Stimulated activated naive CD8-positive, alpha-beta T cell treated with anti-CD3 and anti-CD28 coated beads, Interleukin-15, amount 100 ng/mL, for 72 hours (primary cell): ENCODE measurements at regions not wholly inside any gene's neighbourhood (a gene's known extent, or its start where the extent isn't known, plus 50 kb on each side); places are given as distances from the start of the nearest gene placed in this dataset.

Experiments used
- ATAC-seq: fragments of 150-1000 bp; cut with Tn5 transposase; 2 replicates; pipeline ENCODE4 v1.10.0; 2021; ENCODE audit warnings: mild to moderate bottlenecking, moderate library complexity
- DNase-seq, 2 donors: peaks; one replicate each; pipeline ENCODE4 v3.0.0; 2021 to 2022
- H3K27ac Mint-ChIP-seq, 2 donors: one replicate each; pipeline ENCODE4 v1.8.0; 2022; ENCODE audit warnings: mild to moderate bottlenecking in 2 of 2, mixed read lengths in 2 of 2, moderate library complexity in 2 of 2
- H3K27me3 Mint-ChIP-seq: one replicate; pipeline ENCODE4 v1.8.0; 2022; ENCODE audit warnings: mixed read lengths
- H3K4me1 Mint-ChIP-seq: one replicate; pipeline ENCODE4 v1.8.0; 2022; ENCODE audit warnings: mild to moderate bottlenecking, mixed read lengths
- H3K4me3 Mint-ChIP-seq, 2 donors: one replicate each; pipeline ENCODE4 v1.8.0; 2022; ENCODE audit warnings: mild to moderate bottlenecking in 2 of 2, mixed read lengths in 2 of 2, moderate library complexity in 1 of 2
- H3K9me3 Mint-ChIP-seq, 2 donors: one replicate each; pipeline ENCODE4 v1.8.0; 2022; ENCODE audit warnings: mixed read lengths in 2 of 2

GRCh38 chr5:91652678-91653077, 269.6 kb upstream of the ARRDC3 start:
- Mint-ChIP-seq H3K9me3 (peaks cover 18 to 37% of the 10 kb centered on the region in 2 donors), H3K27me3 (peaks cover 9% of the 10 kb centered on the region), H3K4me1 (no peaks in the 10 kb centered on the region), H3K27ac (no peak overlapping the region), H3K4me3 (no peak overlapping the region)
- DNase-seq: no peak
- no peak for ATAC-seq

DNA sequence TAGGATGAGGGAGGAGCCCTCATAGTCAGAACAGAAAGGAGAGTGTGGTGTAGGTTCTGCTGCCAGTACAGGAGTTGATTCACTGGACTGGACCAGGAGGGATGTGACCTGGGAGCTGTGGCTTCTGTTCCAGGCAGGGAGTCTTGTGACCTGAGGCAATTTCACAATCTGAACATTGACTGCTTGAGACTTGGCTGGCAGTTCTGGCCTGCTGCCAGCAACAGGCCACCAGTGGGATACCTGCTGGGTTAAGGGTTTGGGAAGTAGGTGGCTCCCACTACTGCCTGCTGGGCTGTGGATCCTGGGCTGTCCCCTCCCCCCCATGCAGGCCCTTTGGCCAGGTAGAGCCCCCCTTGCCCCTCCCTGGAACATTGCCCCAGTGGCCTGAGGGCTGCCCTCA, 268.6 kb upstream of the ARRDC3 start:
- DNase-seq: no peak
- Mint-ChIP-seq H3K4me1 (no peaks in the 10 kb centered on the region), H3K4me3 (no peak overlapping the region), H3K27me3 (peaks cover 9% of the 10 kb centered on the region), H3K9me3 (peaks cover 9 to 29% of the 10 kb centered on the region in 2 donors), H3K27ac (no peak overlapping the region)
- ATAC-seq: no peak

- Mint-ChIP-seq H3K4me3 (no peak overlapping the region), H3K27ac (no peak overlapping the region), H3K9me3 (no peaks in the 10 kb centered on the region), H3K27me3 (peaks cover 9% of the 10 kb centered on the region), H3K4me1 (no peaks in the 10 kb centered on the region)
- DNase-seq (no peak), ATAC-seq (peak; percentile 35)
Measured at GRCh38 chr5:91645347-91645746, 262.2 kb upstream of the ARRDC3 start.

DNA sequence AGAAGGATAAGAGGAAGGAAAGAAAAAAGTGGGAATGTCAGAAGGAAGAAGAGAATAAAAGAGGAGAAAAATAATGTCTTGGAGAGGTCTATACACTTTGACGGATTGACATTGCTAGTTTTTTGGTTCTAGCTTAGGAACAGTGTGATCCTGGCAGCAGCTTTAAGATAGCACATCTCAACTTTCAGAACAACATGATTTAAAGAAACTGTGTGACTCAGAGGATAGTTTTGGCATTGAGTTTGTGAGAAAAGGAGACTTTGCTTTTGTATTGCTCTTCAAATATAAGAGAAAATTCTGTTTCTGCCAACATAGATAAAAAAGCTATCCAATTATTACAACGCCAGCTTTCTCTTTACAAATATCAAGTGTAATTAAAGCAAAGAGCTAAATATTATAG, 260.7 kb upstream of the ARRDC3 start:
- Mint-ChIP-seq H3K27me3 (peaks cover 1% of the 10 kb centered on the region), H3K27ac (no peak overlapping the region), H3K4me1 (no peaks in the 10 kb centered on the region), H3K9me3 (no peaks in the 10 kb centered on the region), H3K4me3 (no peak overlapping the region)
- no peak for ATAC-seq
- no peak for DNase-seq

DNA sequence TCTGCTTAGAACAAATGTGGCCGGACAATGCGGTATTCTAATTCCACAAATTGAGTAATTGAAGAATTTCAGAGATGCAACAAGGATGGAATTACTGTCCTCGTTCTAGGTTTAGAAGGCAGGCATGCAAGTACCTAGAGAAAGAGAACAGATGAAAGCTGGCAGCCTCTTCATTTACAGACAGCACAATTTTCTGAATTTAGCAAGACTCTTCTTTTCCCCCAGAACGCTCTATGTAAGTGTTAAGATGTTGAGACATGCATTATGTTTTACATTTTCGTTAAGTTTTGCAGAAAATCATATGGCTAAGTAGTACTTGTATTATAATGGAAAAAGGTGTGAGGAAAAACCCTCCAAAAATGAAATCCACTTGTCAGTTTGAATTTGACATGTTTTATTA, 259.5 kb upstream of the ARRDC3 start:
- Mint-ChIP-seq H3K4me1 (no peaks in the 10 kb centered on the region), H3K4me3 (no peak overlapping the region), H3K27ac (no peak overlapping the region), H3K9me3 (no peaks in the 10 kb centered on the region), H3K27me3 (no peaks in the 10 kb centered on the region)
- ATAC-seq (no peak), DNase-seq (no peak)

DNA sequence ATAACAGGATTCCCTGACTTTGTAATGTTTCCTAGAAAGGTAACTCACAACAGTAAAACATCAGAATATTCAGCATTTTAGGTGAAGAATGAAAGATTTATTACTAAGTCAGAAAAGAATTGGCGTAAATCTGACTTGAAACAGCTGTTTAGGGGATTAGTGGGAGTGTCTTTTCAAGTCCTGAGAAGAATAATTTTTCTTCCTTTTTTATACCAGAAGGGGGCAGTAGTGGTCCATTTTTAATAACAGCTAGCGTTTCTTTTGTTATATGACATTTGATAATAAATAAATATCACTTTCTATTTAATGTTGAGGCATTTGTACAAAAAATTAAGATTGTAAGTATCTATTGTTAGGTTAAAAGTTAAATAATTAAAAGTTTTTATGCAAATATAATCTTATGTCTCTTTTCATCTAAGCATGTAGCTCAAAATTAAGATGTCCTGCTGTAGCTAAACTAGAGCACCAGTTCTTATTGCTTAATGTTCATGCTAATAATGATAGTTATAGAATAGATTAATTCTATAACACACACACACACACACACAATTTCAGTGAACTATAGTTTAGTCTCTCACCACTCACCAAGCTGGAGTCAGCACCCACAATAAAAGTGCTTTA, 258.7 kb upstream of the ARRDC3 start:
- DNase-seq (no peak), ATAC-seq (no peak)
- no peaks in the 10 kb centered on the region for H3K9me3 Mint-ChIP-seq
- no peak overlapping the region for H3K4me3 Mint-ChIP-seq
- H3K27ac Mint-ChIP-seq: no peak overlapping the region
- no peaks in the 10 kb centered on the region for H3K4me1 Mint-ChIP-seq
- no peaks in the 10 kb centered on the region for H3K27me3 Mint-ChIP-seq

- Mint-ChIP-seq H3K4me1 (no peaks in the 10 kb centered on the region), H3K4me3 (no peak overlapping the region), H3K9me3 (no peaks in the 10 kb centered on the region), H3K27ac (no peak overlapping the region), H3K27me3 (no peaks in the 10 kb centered on the region)
- no peak for ATAC-seq
- no peak for DNase-seq
Measured at GRCh38 chr5:91639744-91640143, 256.6 kb upstream of the ARRDC3 start.

GRCh38 chr5:91638010-91638409, 254.9 kb upstream of the ARRDC3 start:
- H3K27me3 Mint-ChIP-seq: no peaks in the 10 kb centered on the region
- no peaks in the 10 kb centered on the region for H3K9me3 Mint-ChIP-seq
- H3K4me1 Mint-ChIP-seq: no peaks in the 10 kb centered on the region
- H3K4me3 Mint-ChIP-seq: no peak overlapping the region
- no peak overlapping the region for H3K27ac Mint-ChIP-seq
- DNase-seq (no peak), ATAC-seq (no peak)

GRCh38 chr5:91635950-91636734, 253.0 kb upstream of the ARRDC3 start:
- Mint-ChIP-seq H3K27ac (no peak overlapping the region), H3K4me1 (no peaks in the 10 kb centered on the region), H3K9me3 (no peaks in the 10 kb centered on the region), H3K4me3 (no peak overlapping the region), H3K27me3 (no peaks in the 10 kb centered on the region)
- ATAC-seq (no peak), DNase-seq (no peak)

DNA sequence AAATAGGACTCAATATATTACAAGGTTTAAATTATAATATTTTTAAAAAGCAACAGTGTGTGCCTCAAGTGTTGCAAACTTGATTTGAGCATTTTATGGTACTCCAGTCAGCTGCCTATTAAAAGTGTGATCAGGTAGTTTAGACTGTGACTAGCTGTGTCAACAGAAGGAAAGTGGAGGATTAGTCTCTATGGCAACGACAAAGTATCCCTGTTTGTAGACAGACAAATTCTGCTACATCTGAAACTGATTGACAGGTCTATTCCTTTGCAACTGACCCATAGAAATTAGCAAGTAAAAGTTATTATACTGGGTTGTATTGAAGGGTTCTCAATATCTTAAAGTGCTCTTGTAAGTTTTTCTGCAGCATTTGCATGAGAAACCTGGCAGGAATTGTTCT, 249.8 kb upstream of the ARRDC3 start:
- no peaks in the 10 kb centered on the region for H3K27me3 Mint-ChIP-seq
- ATAC-seq: no peak
- no peak overlapping the region for H3K27ac Mint-ChIP-seq

GRCh38 chr5:91611746-91612145, 228.6 kb upstream of the ARRDC3 start:
- DNase-seq: no peak

More for the DNA sequence above, 249.8 kb upstream of the ARRDC3 start:
- Mint-ChIP-seq H3K9me3 (no peaks in the 10 kb centered on the region), H3K4me3 (no peak overlapping the region), H3K4me1 (no peaks in the 10 kb centered on the region)
- DNase-seq: no peak

DNA sequence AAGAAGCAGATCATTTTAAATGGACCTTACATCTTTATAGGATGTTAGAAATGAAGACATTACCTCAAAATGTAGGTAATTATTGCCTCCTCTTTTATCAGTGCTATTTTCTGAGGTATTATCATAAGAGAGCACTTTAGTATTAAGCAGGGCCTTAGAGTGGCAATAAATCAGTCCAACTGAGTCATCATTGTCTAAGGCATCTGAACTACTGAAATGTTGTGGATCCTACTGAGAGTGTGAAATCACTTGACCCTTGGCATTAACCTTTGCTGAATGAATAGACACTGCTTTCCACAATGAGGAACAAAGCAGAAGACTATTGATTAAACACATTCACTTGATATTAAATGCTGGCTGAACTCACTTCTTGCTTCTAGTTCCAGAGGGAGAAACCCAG, 224.6 kb upstream of the ARRDC3 start:
- Mint-ChIP-seq H3K27me3 (no peaks in the 10 kb centered on the region), H3K9me3 (no peaks in the 10 kb centered on the region), H3K4me1 (no peaks in the 10 kb centered on the region), H3K27ac (no peak overlapping the region), H3K4me3 (no peak overlapping the region)
- no peak for DNase-seq
- ATAC-seq: no peak

More at GRCh38 chr5:91611746-91612145, 228.6 kb upstream of the ARRDC3 start:
- Mint-ChIP-seq H3K27ac (no peak overlapping the region), H3K27me3 (no peaks in the 10 kb centered on the region), H3K4me1 (no peaks in the 10 kb centered on the region), H3K9me3 (peaks cover 0 to 12% of the 10 kb centered on the region in 2 donors), H3K4me3 (no peak overlapping the region)
- ATAC-seq: no peak

- DNase-seq (no peak), ATAC-seq (no peak)
- no peak overlapping the region for H3K4me3 Mint-ChIP-seq
- H3K27ac Mint-ChIP-seq: no peak overlapping the region
- H3K27me3 Mint-ChIP-seq: no peaks in the 10 kb centered on the region
- H3K4me1 Mint-ChIP-seq: no peaks in the 10 kb centered on the region
- peaks cover 0 to 7% of the 10 kb centered on the region in 2 donors for H3K9me3 Mint-ChIP-seq
Measured at GRCh38 chr5:91599863-91600262, 216.7 kb upstream of the ARRDC3 start.

- no peaks in the 10 kb centered on the region for H3K4me1 Mint-ChIP-seq
- no peak for DNase-seq
- peaks cover 0 to 7% of the 10 kb centered on the region in 2 donors for H3K9me3 Mint-ChIP-seq
- no peak for ATAC-seq
- H3K27me3 Mint-ChIP-seq: no peaks in the 10 kb centered on the region
- H3K27ac Mint-ChIP-seq: no peak overlapping the region
- H3K4me3 Mint-ChIP-seq: no peak overlapping the region
Measured at GRCh38 chr5:91598216-91598615, 215.1 kb upstream of the ARRDC3 start.

DNA sequence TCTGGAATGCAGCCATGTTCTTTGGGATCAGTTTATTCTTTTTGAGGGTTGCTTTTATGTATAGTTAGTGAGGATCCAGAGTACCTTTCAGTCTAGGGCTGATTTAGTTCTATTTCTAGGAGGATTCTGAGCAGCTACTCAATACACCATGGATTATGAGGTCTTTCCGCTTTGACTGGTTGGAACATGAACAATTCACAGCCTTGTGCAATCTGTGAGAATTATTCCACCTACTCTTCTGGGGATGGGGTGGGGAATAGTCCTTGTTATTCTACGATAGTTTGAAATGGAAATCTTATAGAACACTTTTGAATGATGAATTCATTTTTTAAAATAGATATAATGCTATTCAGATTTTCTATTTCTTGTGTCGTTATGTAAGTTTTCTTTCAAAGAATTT, 212.3 kb upstream of the ARRDC3 start:
- Mint-ChIP-seq H3K9me3 (peaks cover 5 to 16% of the 10 kb centered on the region in 2 donors), H3K27me3 (no peaks in the 10 kb centered on the region), H3K4me3 (no peak overlapping the region), H3K27ac (no peak overlapping the region), H3K4me1 (no peaks in the 10 kb centered on the region)
- no peak for ATAC-seq
- no peak for DNase-seq

GRCh38 chr5:91591076-91591475, 208.0 kb upstream of the ARRDC3 start:
- Mint-ChIP-seq H3K27ac (no peak overlapping the region), H3K4me3 (no peak overlapping the region), H3K27me3 (no peaks in the 10 kb centered on the region), H3K4me1 (no peaks in the 10 kb centered on the region), H3K9me3 (peaks cover 5 to 15% of the 10 kb centered on the region in 2 donors)
- no peak for ATAC-seq
- DNase-seq: no peak
